ENCODE measurements at regions not wholly inside any gene's neighbourhood (a gene's known extent, or its start where the extent isn't known, plus 50 kb on each side); places are given as distances from the start of the nearest gene placed in this dataset.

- no peak for TF ChIP-seq CTCF (IDR thresholded peaks at IDR 0.05; ENCODE audit: insufficient read depth, low read depth, low read length, missing control alignments)
- H3K4me3 ChIP-seq (ENCODE audit: low read length) = no peak overlapping the region
- no peak for DNase-seq (ENCODE audit: low read depth)
These were observed 158.7 kb upstream of the NCKAP5 start for GRCh38 chr2:133726973-133727372.

- no peak for DNase-seq (ENCODE audit: low read depth)
- no peak overlapping the region for H3K4me3 ChIP-seq (ENCODE audit: low read length)
- no peak for TF ChIP-seq CTCF (IDR thresholded peaks at IDR 0.05; ENCODE audit: insufficient read depth, low read depth, low read length, missing control alignments)
These were observed 163.8 kb upstream of the NCKAP5 start for GRCh38 chr2:133732059-133732458.

GRCh38 chr2:133732982-133733900, 165.0 kb upstream of the NCKAP5 start:
- no peak for TF ChIP-seq CTCF (IDR thresholded peaks at IDR 0.05; ENCODE audit: insufficient read depth, low read depth, low read length, missing control alignments)
- H3K4me3 ChIP-seq (ENCODE audit: low read length) = no peak overlapping the region
- no peak for DNase-seq (ENCODE audit: low read depth)

- no peak overlapping the region for H3K4me3 ChIP-seq (ENCODE audit: low read length)
- DNase-seq (ENCODE audit: low read depth) = no peak
- TF ChIP-seq CTCF (IDR thresholded peaks at IDR 0.05; ENCODE audit: insufficient read depth, low read depth, low read length, missing control alignments) = no peak
These were observed 165.6 kb upstream of the NCKAP5 start for GRCh38 chr2:133733901-133734255.

- DNase-seq (ENCODE audit: low read depth) = no peak
- no peak for TF ChIP-seq CTCF (IDR thresholded peaks at IDR 0.05; ENCODE audit: insufficient read depth, low read depth, low read length, missing control alignments)
- H3K4me3 ChIP-seq (ENCODE audit: low read length) = no peak overlapping the region
These were observed 166.6 kb upstream of the NCKAP5 start for GRCh38 chr2:133734716-133735495.

- H3K4me3 ChIP-seq (ENCODE audit: low read length) = no peak overlapping the region
- DNase-seq (ENCODE audit: low read depth) = no peak
- TF ChIP-seq CTCF (IDR thresholded peaks at IDR 0.05; ENCODE audit: insufficient read depth, low read depth, low read length, missing control alignments) = no peak
These were observed 168.4 kb upstream of the NCKAP5 start for GRCh38 chr2:133736674-133737073.

All from epithelial cell of esophagus (primary cell).